Muscle layer of duodenum (tissue), 2 donors: ENCODE measurements at regions not wholly inside any gene's neighbourhood (a gene's known extent, or its start where the extent isn't known, plus 50 kb on each side); places are given as distances from the start of the nearest gene placed in this dataset.

Source experiments
- H3K27ac ChIP-seq: one replicate; pipeline ENCODE4 v1.7.0; 2013; ENCODE audit warnings: mild to moderate bottlenecking, low read length
- H3K27me3 ChIP-seq: one replicate; pipeline ENCODE4 v1.7.0; 2013; ENCODE audit warnings: low read depth, mild to moderate bottlenecking, control low read depth, low read length
- H3K36me3 ChIP-seq, 2 donors: one replicate each; pipeline ENCODE4 v1.7.0; 2013; ENCODE audit warnings: low read length in 2 of 2, control low read depth in 1 of 2, mild to moderate bottlenecking in 1 of 2; ENCODE audit not compliant: insufficient read depth in 2 of 2, control insufficient read depth in 1 of 2
- H3K4me1 ChIP-seq, 2 donors: one replicate each; pipeline ENCODE4 v1.7.0; 2013; ENCODE audit warnings: low read length in 2 of 2, mild to moderate bottlenecking in 2 of 2, control low read depth in 1 of 2, moderate library complexity in 1 of 2; ENCODE audit not compliant: insufficient read depth in 2 of 2, control insufficient read depth in 1 of 2
- H3K4me3 ChIP-seq, 2 donors: one replicate each; pipeline ENCODE4 v1.7.0; 2013; ENCODE audit warnings: low read length in 2 of 2, low read depth in 1 of 2, mild to moderate bottlenecking in 1 of 2
- H3K9me3 ChIP-seq, 2 donors: one replicate each; pipeline ENCODE4 v1.7.0; 2013; ENCODE audit warnings: low read length in 2 of 2, control low read depth in 1 of 2, mild to moderate bottlenecking in 1 of 2; ENCODE audit not compliant: control insufficient read depth in 1 of 2
- donor health status: healthy.

GRCh38 chr14:53306911-53307310 is 153.8 kb upstream of the DDHD1 start:
- H3K27me3 ChIP-seq = no peaks in the 10 kb centered on the region

GRCh38 chr14:53306267-53306721 is 153.2 kb upstream of the DDHD1 start:
- H3K9me3 ChIP-seq = no peaks in the 10 kb centered on the region
- peak overlapping the region; percentile 52 to 61 for H3K4me3 ChIP-seq
- no peaks in the 10 kb centered on the region for H3K36me3 ChIP-seq
- H3K27ac ChIP-seq = no peak overlapping the region
- peaks cover 0 to 28% of the 10 kb centered on the region in 2 donors for H3K4me1 ChIP-seq
- H3K27me3 ChIP-seq = no peaks in the 10 kb centered on the region

More at GRCh38 chr14:53306911-53307310, 153.8 kb upstream of the DDHD1 start:
- Histone ChIP-seq H3K36me3 (no peaks in the 10 kb centered on the region), H3K9me3 (no peaks in the 10 kb centered on the region), H3K4me1 (peaks cover 0 to 28% of the 10 kb centered on the region in 2 donors), H3K27ac (no peak overlapping the region), H3K4me3 (peak overlapping the region in 1 of 2 donors; percentile 61)

GRCh38 chr14:53304726-53305381 is 151.7 kb upstream of the DDHD1 start:
- H3K9me3 ChIP-seq = no peaks in the 10 kb centered on the region
- H3K4me1 ChIP-seq = peaks cover 0 to 28% of the 10 kb centered on the region in 2 donors
- H3K27ac ChIP-seq = no peak overlapping the region
- H3K4me3 ChIP-seq = no peak overlapping the region
- no peaks in the 10 kb centered on the region for H3K36me3 ChIP-seq
- H3K27me3 ChIP-seq = no peaks in the 10 kb centered on the region

GRCh38 chr14:53295985-53296582 is 143.0 kb upstream of the DDHD1 start:
- Histone ChIP-seq H3K4me3 (no peak overlapping the region), H3K27me3 (no peaks in the 10 kb centered on the region), H3K27ac (no peak overlapping the region)

GRCh38 chr14:53295372-53295771 is 142.2 kb upstream of the DDHD1 start:
- Histone ChIP-seq H3K27me3 (no peaks in the 10 kb centered on the region), H3K36me3 (no peaks in the 10 kb centered on the region), H3K27ac (no peak overlapping the region), H3K4me3 (no peak overlapping the region), H3K9me3 (no peaks in the 10 kb centered on the region), H3K4me1 (peaks cover 0 to 3% of the 10 kb centered on the region in 2 donors)

More at GRCh38 chr14:53295985-53296582, 143.0 kb upstream of the DDHD1 start:
- Histone ChIP-seq H3K4me1 (peaks cover 0 to 3% of the 10 kb centered on the region in 2 donors), H3K36me3 (no peaks in the 10 kb centered on the region), H3K9me3 (no peaks in the 10 kb centered on the region)

- H3K9me3 ChIP-seq = peaks cover 0 to 3% of the 10 kb centered on the region in 2 donors
- H3K4me1 ChIP-seq = no peaks in the 10 kb centered on the region
- H3K27me3 ChIP-seq = no peaks in the 10 kb centered on the region
- H3K36me3 ChIP-seq = no peaks in the 10 kb centered on the region
- no peak overlapping the region for H3K4me3 ChIP-seq
- no peak overlapping the region for H3K27ac ChIP-seq
Measured at GRCh38 chr14:53286301-53286700, 133.2 kb upstream of the DDHD1 start.

- no peaks in the 10 kb centered on the region for H3K27me3 ChIP-seq
- H3K9me3 ChIP-seq = peaks cover 0 to 6% of the 10 kb centered on the region in 2 donors
- no peaks in the 10 kb centered on the region for H3K4me1 ChIP-seq
- H3K4me3 ChIP-seq = no peak overlapping the region
- no peaks in the 10 kb centered on the region for H3K36me3 ChIP-seq
- no peak overlapping the region for H3K27ac ChIP-seq
Measured at GRCh38 chr14:53285821-53286220, 132.7 kb upstream of the DDHD1 start.

GRCh38 chr14:53285064-53285463 is 131.9 kb upstream of the DDHD1 start:
- Histone ChIP-seq H3K4me3 (no peak overlapping the region), H3K9me3 (peaks cover 0 to 9% of the 10 kb centered on the region in 2 donors), H3K4me1 (no peaks in the 10 kb centered on the region), H3K27ac (no peak overlapping the region), H3K36me3 (no peaks in the 10 kb centered on the region), H3K27me3 (no peaks in the 10 kb centered on the region)

GRCh38 chr14:53278602-53279506 is 125.7 kb upstream of the DDHD1 start:
- Histone ChIP-seq H3K4me3 (no peak overlapping the region), H3K27ac (no peak overlapping the region), H3K36me3 (no peaks in the 10 kb centered on the region), H3K9me3 (peaks cover 0 to 5% of the 10 kb centered on the region in 2 donors), H3K4me1 (no peaks in the 10 kb centered on the region), H3K27me3 (no peaks in the 10 kb centered on the region)

GRCh38 chr14:53273671-53274072 is 120.5 kb upstream of the DDHD1 start:
- H3K9me3 ChIP-seq = no peaks in the 10 kb centered on the region
- H3K27ac ChIP-seq = no peak overlapping the region
- H3K36me3 ChIP-seq = no peaks in the 10 kb centered on the region
- H3K27me3 ChIP-seq = no peaks in the 10 kb centered on the region
- no peak overlapping the region for H3K4me3 ChIP-seq
- no peaks in the 10 kb centered on the region for H3K4me1 ChIP-seq

- H3K4me1 ChIP-seq = no peaks in the 10 kb centered on the region
- no peak overlapping the region for H3K4me3 ChIP-seq
- H3K9me3 ChIP-seq = peaks cover 0 to 5% of the 10 kb centered on the region in 2 donors
- H3K27ac ChIP-seq = no peak overlapping the region
- H3K27me3 ChIP-seq = no peaks in the 10 kb centered on the region
- no peaks in the 10 kb centered on the region for H3K36me3 ChIP-seq
Measured at GRCh38 chr14:53265025-53265424, 111.9 kb upstream of the DDHD1 start.
